Nephron (organoid): ENCODE measurements at regions not wholly inside any gene's neighbourhood (a gene's known extent, or its start where the extent isn't known, plus 50 kb on each side); places are given as distances from the start of the nearest gene placed in this dataset.

Source experiments
- H3K27ac Mint-ChIP-seq, 3 experiments: 2 replicates each; pipeline ENCODE4 v1.8.0; 2020; ENCODE audit warnings: mixed read lengths in 3 of 3, mild to moderate bottlenecking in 2 of 3, moderate library complexity in 1 of 3
- H3K27me3 Mint-ChIP-seq: 2 replicates; pipeline ENCODE4 v1.8.0; 2021; ENCODE audit warnings: low read depth, mild to moderate bottlenecking, moderate library complexity, mixed read lengths
- H3K36me3 Mint-ChIP-seq: 2 replicates; pipeline ENCODE4 v1.8.0; 2020; ENCODE audit warnings: low read depth, mixed read lengths
- H3K4me1 Mint-ChIP-seq: 2 replicates; pipeline ENCODE4 v1.8.0; 2020; ENCODE audit warnings: mixed read lengths
- H3K4me3 Mint-ChIP-seq, 3 experiments: 2 replicates each; pipeline ENCODE4 v1.8.0; 2020; ENCODE audit warnings: mild to moderate bottlenecking in 3 of 3, mixed read lengths in 3 of 3, moderate library complexity in 2 of 3
- H3K9me3 Mint-ChIP-seq: 2 replicates; pipeline ENCODE4 v1.8.0; 2020; ENCODE audit warnings: mixed read lengths
- TF ChIP-seq, protein P1 (sequence below), 3 experiments: fragments of 200-600 bp; sonication (generic); IDR thresholded peaks; one replicate each; pipeline ENCODE4 v1.5.0; 2021; ENCODE audit warnings: antibody characterized with exemption in 3 of 3; ENCODE audit not compliant: unreplicated experiment in 3 of 3

DNA sequence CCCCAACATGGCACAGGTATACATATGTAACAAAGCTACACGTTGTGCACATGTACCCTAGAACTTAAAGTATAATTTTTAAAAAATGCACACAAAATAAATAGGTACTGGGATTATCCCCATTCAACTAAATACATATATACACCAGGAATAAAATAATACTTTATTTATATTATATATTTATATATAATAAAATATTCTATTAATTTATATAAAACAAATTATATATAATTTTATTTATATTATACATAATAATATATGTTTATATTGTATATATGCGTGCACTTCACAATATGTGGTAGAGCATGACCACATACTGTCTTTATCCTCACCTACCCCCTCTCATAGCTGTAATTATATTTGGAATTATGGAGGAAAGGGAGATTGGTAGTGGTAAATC, 119.1 kb upstream of the TMEM260 start:
- Mint-ChIP-seq H3K4me3 (no peak overlapping the region), H3K4me1 (peaks cover 6% of the 10 kb centered on the region), H3K27me3 (no peaks in the 10 kb centered on the region), H3K9me3 (peaks cover 29% of the 10 kb centered on the region), H3K27ac (no peak overlapping the region), H3K36me3 (no peaks in the 10 kb centered on the region)
- TF ChIP-seq, protein P1, sequence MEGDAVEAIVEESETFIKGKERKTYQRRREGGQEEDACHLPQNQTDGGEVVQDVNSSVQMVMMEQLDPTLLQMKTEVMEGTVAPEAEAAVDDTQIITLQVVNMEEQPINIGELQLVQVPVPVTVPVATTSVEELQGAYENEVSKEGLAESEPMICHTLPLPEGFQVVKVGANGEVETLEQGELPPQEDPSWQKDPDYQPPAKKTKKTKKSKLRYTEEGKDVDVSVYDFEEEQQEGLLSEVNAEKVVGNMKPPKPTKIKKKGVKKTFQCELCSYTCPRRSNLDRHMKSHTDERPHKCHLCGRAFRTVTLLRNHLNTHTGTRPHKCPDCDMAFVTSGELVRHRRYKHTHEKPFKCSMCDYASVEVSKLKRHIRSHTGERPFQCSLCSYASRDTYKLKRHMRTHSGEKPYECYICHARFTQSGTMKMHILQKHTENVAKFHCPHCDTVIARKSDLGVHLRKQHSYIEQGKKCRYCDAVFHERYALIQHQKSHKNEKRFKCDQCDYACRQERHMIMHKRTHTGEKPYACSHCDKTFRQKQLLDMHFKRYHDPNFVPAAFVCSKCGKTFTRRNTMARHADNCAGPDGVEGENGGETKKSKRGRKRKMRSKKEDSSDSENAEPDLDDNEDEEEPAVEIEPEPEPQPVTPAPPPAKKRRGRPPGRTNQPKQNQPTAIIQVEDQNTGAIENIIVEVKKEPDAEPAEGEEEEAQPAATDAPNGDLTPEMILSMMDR (IDR thresholded peaks at IDR 0.05; ENCODE audit: unreplicated experiment in 3 of 3), result no peak

DNA sequence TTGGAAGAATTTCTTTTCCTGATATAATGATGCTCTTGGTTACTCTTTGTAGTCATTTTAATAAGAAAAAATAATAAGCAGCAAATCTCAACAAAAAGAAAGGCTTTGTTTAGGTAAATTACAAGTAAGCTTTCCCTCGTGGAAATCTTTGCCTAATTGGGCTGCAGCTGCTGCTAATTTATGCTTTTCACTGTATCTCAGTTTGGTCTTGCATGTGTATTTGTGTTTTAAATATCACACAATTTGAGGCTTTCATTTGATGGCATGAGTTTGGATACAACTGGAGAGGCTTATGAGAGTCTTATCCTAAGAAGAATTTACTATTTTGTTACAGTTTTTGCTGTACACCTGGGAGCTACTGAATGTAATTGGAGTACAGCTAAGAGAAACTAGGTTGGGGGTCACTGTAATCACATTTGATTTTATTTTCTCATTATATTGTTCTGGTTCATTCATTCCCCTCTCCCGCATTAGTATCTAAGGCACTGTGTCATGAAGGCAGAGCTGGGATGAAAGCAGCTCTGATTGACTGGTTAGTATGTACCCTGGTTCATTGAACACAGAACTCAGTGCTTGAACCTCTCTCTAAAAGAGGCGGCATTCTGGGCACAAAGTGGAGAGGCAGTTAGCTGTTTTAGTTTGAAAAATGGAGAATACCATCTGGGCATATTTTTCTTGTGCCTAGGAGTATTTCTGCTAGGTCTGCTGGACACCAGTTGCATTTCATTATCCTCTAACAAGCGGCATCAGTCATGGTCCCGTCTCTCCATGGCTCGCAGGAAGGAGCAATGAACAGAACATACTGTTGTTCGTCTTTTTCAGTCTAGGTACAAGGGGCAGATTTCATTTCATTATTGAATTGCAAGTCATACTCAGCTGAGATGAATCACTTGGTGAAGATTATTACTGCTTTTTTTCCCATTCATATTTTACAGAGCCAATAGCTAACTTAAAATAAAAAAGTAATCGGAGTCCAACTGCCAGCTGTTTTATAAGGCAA, 118.0 kb upstream of the TMEM260 start:
- Mint-ChIP-seq H3K27ac (no peak overlapping the region), H3K36me3 (no peaks in the 10 kb centered on the region), H3K4me3 (no peak overlapping the region), H3K4me1 (peaks cover 6% of the 10 kb centered on the region), H3K27me3 (peaks cover 6% of the 10 kb centered on the region), H3K9me3 (peaks cover 21% of the 10 kb centered on the region)
- TF ChIP-seq, protein P1 (IDR thresholded peaks at IDR 0.05; ENCODE audit: unreplicated experiment in 3 of 3), result no peak

DNA sequence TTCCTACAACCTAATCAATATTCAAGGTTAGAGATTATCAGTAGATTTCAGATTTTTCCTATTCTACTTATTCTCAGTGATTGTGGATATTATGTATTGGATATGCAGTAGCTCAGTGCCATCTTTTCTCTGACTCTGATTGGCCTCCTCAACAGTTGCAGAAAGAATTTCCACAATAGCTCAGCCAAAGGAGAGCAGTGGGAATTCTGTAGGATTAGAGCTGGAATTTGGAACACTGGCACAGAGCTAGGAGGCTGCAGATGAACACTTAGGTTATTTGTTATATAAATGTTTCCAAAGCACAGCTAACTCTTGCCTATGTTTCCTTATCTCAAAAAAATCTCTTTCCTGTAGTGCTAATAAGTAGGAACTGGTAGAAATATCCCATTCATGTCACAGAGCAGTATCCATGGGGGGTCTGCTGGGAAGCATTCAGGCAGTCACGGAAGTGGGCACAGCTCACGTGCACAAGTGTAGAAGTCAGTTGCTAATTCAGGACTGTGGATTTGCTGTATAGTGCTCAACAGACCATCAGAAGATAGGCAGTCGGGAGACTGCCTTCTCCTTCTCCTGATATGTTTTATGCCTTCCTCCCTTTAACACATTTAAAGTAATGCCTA, 116.2 kb upstream of the TMEM260 start:
- Mint-ChIP-seq H3K4me1 (peaks cover 6% of the 10 kb centered on the region), H3K27me3 (peaks cover 6% of the 10 kb centered on the region), H3K27ac (no peak overlapping the region), H3K9me3 (peaks cover 8% of the 10 kb centered on the region), H3K36me3 (no peaks in the 10 kb centered on the region), H3K4me3 (no peak overlapping the region)
- TF ChIP-seq, protein P1 (IDR thresholded peaks at IDR 0.05; ENCODE audit: unreplicated experiment in 3 of 3), result no peak

DNA sequence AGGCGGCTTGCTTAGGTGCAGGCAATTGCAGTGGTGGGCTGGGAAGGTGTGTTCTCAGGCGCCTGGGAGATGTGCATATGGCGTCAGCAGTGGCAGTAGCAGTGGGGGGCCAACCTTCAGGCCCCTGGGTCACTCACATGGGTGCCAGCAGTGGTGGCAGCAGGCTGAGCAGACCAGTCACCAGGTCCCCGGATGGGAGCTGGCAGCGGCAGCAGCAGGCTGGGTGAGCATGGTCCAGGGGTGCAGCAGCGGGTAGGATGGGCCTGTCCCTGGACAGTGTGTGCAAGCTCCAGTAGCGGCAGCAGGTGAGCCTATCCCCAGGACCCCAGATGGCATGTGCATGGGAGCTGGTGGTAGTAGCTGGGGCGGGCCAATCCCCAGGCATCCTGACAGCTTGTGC, 108.5 kb upstream of the TMEM260 start:
- H3K4me1 Mint-ChIP-seq, result peaks cover 4% of the 10 kb centered on the region
- H3K9me3 Mint-ChIP-seq, result peaks cover 12% of the 10 kb centered on the region
- peaks cover 8% of the 10 kb centered on the region for H3K27me3 Mint-ChIP-seq
- TF ChIP-seq, protein P1 (IDR thresholded peaks at IDR 0.05; ENCODE audit: unreplicated experiment in 3 of 3), result no peak
- H3K36me3 Mint-ChIP-seq, result no peaks in the 10 kb centered on the region
- no peak overlapping the region for H3K4me3 Mint-ChIP-seq
- no peak overlapping the region for H3K27ac Mint-ChIP-seq

DNA sequence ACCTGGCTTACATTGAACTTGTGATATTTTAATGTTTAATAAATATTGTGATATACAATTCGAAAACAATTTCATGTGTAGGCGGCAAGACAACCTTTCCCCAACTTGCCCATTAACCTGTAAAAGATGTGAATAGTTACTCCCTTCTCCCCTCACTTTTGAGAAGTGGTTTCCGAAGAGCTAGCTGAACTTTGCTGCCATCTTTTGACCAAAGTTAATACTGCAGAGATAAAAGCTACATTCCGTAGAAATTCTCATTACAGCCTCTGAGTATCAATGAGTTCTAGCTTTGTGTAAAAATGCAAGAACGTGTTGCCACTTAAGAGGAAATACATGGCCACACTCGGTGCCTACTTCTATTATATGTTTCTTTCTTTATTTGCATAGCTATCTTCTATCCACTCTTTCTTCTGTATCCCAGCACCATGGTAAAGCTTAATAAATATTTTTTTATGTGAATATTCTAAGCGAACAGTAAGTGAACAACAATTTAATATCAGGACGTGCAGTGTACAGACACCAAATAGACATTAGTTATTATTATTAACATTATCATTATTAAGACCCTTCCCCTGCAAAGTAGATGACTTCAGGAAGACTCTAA, 105.1 kb upstream of the TMEM260 start:
- no peak overlapping the region for H3K27ac Mint-ChIP-seq
- H3K9me3 Mint-ChIP-seq, result peaks cover 5% of the 10 kb centered on the region
- H3K27me3 Mint-ChIP-seq, result peaks cover 3% of the 10 kb centered on the region
- no peak overlapping the region for H3K4me3 Mint-ChIP-seq
- no peaks in the 10 kb centered on the region for H3K36me3 Mint-ChIP-seq
- H3K4me1 Mint-ChIP-seq, result peaks cover 4% of the 10 kb centered on the region
- TF ChIP-seq, protein P1 (IDR thresholded peaks at IDR 0.05; ENCODE audit: unreplicated experiment in 3 of 3), result peak; percentile 86 to 89 (median 89)
